ENCODE measurements at regions not wholly inside any gene's neighbourhood (a gene's known extent, or its start where the extent isn't known, plus 50 kb on each side); places are given as distances from the start of the nearest gene placed in this dataset.
A peak's percentile ranks its signal among the peaks of the same experiment; 100 is the strongest.

DNA sequence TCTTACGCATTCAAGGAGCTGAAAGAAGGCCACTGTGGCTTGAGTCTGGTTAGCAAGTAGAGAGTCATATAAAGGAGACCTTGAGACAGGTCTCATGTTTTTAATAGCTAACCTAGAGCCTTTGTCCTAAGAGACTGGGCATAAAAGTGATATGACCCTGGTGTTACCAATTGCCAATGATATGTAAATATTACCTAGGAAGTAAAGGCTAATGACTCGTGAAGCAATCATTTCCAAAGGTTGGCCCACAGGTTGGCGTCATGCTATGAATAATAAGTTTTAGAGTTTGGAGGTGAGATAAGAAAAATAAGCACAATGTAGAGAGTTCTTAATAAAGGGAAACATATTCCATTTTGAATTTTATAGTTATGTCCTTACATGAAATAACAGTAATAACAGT, 116.6 kb upstream of the PLEKHA5 start:
- DNase-seq (ENCODE audit: low read depth), result no peak

DNA sequence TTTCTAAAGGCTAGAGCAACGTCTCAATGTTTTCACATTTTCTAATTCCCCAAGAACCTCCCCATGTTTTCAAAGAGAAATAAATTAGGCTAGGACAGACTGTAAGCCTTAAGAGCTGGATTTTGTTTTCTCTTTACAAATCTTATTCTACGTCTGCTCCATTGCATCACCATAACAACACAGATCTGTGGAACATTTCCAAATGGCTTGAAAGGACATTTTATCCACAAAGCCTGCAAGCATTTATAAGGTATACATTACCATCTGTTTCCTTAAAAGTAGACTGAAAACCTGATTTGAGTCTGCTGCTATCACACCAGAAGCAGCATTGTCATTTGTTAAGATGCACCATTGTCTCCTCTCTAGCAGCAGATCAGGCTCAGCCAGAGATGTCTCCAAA, 115.3 kb upstream of the PLEKHA5 start:
- no peak for DNase-seq (ENCODE audit: low read depth)

DNA sequence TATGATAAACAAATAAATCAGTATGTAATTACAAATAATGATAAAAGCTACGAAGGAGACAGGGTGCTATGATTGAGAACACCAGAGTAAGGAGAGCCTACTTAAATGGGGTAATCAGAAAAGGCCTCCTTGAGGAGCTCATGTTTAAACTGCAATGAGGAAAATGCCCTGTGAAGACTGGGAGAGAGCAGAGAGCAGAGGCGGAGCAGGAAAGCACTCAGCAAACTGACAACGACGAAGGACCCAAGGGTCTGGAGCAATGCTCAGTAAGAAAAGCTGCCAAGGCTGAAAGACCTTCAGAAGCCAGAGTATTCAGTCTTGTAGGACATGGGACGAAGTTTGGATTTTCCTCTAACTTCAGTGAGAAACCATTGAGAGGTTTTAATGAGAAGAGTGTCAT, 114.2 kb upstream of the PLEKHA5 start:
- no peak for DNase-seq (ENCODE audit: low read depth)

DNA sequence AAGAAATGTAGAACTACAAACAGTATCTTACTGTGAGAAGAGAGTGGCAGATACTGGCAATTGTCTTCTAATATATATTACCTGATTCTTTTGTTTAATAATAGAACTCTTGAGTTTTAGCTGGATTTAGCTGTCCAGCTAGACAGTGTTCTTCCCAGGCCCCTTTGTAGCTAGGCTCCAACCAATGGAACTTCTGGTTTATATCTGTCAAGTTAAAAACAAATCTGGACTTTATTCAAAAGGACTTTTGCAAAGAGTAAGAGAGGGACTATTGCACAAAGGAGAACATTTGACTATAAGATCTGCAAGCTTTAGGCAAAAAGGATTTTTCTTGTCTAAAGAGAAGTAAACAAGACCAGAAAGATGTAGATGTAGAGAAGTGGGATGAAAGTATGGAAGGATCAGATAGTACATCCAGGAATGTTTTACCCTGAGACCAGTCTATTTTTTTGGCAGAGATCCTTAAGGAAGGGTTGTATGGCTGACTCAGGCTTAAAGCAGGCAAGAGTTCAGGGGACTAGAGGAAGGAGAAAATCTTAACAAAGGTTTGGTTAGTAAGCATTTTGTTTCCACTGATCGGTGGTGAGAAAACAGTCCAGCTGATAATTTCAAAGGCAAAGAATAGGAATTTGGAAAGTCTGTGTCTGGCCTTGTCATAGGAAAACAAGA, 111.1 kb upstream of the PLEKHA5 start:
- no peak for DNase-seq (ENCODE audit: low read depth)

DNA sequence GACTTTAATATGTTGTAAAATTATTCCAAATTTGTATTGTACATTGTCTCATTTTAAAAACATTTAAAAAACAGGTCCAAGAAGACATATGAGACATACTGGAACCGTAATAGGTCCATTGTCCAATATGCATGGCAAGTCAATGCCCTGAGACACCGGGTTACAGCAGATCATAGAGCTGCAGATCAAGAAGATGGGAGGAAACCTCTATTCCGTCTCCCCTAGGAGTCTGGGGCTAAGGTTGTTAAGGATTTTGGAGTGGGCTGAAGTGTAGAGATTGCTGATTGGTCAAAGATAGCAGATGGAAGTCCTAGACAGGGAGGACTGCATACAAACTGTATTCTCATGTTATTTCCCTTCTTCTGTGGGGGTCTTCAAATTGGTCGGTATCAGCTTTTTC, 108.3 kb upstream of the PLEKHA5 start:
- no peak for DNase-seq (ENCODE audit: low read depth)

DNA sequence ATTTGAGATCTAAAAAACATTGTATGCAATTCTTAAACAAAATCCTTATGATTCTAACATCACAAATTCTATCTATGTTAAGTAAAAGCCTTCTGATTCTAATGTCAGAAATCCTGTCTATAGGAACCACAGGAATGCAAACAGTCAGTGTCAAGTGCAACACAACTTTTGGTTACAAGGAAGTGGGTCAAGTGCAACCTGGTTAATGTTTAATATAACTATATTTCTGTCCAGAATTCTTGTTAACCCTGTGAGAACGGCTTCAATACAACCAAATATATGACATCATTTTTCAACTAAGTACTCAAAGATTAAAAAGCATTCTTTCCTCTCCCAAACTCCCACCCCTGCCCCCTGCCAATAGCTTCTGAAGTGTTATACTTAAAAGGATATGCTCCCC, 107.9 kb upstream of the PLEKHA5 start:
- no peak for DNase-seq (ENCODE audit: low read depth)

DNA sequence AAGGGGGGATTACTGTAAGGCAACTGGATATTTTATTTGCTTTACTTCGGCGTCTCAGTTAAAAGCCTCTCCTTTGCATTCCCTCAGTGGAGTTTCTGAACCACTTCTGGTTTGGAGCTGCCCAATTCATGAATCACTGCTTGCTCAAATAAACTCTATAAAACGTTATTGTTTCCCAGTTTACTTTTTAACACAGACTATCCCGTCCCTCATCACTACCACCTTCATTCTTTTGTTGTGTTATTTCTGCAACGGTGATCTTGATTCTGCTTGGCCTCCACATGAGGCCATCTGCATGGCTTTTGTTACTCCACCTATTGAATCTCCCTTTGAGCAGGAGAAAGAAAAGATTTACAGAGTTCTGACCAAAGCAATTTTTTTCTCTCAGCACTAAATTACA, 104.0 kb upstream of the PLEKHA5 start:
- DNase-seq (ENCODE audit: low read depth), result no peak

DNA sequence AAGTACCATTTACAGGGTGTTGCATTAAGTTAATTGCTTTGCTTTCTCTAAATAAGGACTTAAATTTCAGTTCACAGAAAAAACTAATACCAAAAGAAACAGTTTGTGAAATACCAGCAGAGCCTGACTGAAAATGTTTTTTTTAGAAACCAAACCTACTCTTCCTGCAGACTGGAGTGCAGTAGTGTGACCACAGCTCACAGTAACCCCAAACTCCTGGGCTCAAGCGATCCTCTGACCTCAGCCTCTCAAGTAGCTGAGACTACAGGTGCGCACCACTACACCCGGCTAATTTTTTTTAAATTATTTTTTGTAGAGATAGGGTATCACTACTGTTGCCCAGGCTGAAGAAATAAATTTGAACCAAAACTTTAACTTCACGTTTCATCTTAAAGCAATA, 103.5 kb upstream of the PLEKHA5 start:
- no peak for DNase-seq (ENCODE audit: low read depth)

DNA sequence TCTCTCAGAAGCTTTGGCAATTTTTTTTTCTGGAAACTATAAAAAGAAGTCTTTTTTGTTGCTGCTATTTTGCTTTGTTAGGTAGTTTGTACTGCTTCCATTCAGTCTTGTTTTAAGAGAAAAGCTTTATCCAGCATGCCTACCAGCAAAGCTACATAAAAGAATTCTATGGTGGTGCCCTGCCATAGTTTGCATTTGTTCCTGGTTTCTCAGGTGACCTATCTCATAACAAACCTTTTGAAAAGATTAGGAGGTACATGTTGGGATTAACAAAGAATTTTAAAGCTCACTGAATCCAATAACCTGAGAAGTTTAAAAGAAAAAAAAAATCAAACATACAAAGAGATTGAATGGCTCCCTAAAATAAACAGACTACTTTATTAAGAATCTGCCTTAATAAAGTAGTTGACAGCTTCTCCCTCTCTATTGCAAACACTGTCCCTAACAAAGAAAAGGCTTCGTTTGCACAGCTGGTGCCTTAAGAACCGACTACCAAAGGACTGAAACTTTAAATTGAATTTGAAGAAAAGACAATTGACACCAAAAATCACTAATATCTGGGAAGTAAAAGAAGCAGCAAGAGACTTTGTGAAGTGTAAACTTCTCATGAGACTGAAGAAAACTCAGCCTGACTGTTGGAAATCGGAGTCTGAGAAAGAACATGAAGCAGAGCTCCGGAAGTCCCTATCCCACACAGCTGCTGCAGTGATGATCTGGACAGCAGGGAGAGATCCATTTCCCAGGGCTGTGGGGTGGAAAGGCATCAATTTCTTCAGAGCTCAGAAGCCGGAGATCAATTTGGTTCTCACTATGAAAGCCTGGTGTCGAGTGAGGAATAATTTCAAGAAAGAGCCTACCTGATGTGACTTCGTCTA, 102.7 kb upstream of the PLEKHA5 start:
- no peak for DNase-seq (ENCODE audit: low read depth)

DNA sequence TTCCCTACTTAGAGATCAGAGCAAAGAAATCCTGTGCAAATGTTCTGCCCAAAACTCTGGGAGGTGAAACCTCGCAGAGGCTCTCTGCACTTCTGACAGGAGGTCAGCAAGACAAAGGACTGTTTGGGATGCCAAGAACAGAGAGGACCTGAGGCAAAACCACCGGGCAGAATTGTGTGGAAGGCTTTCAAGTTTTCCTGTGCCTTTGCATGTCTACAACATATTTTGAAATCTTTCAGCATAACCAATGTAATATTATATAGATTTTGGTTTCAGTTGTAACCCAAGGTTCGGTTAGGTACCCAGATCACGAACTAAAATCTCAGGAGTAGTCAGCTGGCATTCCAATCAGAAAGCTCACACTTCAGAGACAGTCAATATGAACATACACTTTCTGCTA, 99.4 kb upstream of the PLEKHA5 start:
- DNase-seq (ENCODE audit: low read depth), result no peak

DNA sequence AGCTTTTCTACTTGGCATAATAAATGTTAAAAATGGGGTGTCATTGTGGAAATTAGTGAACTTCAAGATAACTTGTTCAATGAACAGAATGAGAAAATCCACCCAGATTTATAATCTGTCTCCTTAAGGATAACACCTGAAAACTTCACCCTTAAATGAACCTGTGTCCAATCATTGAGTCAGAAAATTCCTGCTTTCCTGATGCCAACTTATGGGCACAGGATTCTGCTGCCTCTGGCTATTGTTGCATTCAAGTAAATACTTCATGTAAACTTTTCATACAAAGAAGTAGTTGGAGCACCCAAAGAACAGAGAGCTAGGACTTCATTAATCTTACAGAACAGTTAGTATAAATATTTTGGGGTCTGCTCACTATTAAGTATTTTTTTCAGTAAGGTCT, 98.9 kb upstream of the PLEKHA5 start:
- no peak for DNase-seq (ENCODE audit: low read depth)

DNA sequence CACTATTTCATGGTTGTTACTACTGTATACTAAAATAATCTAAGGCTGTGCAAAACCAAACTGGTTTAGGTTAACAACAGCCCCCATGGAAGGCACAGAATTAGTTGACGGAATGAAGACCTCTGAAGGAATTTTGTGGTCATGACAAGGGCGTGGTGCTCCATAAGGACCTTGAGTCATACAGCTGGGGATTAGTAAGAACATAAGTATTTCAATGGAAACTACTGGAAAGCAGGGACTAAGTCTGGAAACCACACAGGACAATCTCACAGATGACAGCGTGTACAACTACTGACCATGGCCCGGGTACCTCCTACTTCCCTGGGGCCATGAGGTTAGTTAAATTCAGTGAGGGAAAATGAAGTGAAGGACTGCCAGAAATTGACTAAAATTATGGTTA, 98.5 kb upstream of the PLEKHA5 start:
- peak; percentile 76 for DNase-seq (ENCODE audit: low read depth)

DNA sequence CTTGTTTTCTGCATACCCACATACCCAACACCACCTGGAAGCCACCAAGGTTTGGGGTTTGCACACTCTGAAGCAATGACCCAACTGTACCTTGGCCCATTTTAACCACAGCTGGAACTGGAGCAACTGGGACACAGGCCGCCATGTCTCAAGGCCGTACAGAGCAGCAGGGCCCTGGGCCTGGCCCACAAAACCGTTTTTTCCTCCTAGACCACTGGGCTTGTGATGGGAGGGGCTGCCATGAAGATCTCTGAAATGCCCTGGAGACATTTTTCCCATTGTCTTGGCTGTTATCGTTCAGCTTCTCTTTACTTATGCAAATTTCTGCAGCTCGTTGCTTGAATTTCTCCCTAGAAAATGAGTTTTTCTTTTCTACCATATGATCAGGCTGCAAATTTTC, 96.7 kb upstream of the PLEKHA5 start:
- DNase-seq (ENCODE audit: low read depth), result no peak

DNA sequence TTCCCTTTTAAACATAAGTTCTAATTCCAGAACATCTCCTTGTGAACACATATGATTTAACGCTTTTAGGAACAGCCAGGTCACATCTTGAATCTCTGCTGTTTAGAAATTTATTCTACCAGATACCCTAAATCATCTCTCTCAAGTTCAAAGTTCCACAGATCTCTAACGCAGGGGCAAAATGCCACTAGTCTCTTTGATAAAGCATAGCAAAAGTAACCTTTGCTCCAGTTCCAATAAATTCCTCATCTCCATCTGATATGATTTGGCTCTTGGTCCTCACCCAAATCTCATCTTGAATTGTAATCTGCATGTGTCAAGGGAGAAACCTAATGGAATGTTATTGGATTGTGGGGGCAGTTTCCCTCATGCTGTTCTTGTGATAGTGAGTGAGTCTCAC, 96.3 kb upstream of the PLEKHA5 start:
- no peak for DNase-seq (ENCODE audit: low read depth)

DNA sequence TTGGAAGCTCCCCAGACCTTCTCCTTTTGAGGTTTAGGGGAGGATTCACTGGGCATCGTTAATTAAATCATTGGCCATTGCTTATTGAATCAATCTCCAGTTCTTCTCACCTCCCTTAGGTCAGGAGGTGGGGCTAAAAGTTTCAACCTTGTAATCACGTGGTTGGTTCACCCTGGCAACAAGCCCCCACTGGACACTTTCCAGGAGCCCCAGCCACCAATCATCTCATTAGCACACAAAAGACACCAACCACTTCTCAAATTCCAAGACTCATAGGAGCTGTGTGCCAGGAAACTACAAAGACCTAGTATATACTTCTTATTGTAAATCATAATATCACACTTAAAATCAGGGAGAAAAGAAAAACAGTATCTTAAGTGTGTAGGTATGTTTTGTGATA, 94.6 kb upstream of the PLEKHA5 start:
- no peak for DNase-seq (ENCODE audit: low read depth)

DNA sequence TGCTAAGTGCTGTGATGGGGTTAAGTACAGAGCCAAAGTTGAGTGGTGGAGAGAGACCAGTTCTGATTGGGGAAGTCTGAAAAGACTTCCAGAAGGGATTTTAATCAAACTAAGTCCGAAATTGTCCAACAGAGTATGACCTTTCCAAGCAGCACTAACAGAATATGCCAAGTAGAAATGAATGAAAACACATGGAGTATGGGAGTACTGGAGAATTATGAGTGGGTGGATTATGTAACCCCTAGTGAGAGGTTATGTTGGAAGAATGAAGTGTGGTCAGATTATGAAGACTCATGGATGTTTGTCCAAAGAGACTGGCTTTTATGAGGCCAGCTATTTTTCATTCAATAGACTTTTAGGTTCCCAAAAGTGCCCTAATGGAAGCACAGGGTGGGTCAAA, 94.0 kb upstream of the PLEKHA5 start:
- DNase-seq (ENCODE audit: low read depth), result no peak

DNA sequence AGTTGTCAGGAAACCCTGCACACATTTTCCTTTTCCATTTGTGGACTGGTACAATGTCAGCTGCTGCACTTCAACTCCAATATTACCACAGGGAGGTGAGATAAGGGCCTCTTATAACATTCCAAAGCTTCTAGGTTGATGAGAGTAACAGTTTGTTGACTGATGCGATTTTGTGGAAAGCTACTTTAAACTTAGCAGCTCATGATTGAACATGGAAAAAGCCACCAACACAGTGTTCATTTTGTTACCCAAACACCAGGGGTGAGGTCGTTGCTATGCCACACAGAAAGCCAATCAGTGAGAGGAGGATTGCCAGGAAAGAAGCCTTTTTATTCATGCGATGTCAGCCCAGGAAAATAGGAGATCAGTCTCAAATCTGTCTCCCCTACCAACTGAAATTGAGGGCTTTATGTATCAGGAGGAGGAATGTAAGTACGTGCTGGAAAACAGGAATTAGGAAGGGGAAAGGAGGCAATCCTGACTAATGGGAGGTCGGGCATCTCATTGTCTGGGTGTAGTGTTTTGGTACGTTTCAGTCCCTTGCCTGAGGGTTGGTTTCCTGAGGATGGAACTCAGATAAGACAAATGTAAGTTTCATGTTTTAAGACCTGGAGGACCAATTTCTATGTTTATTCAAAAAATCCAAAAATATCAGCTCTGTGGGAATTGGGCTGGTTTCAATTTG, 92.7 kb upstream of the PLEKHA5 start:
- peak; percentile 64 for DNase-seq (ENCODE audit: low read depth)

DNA sequence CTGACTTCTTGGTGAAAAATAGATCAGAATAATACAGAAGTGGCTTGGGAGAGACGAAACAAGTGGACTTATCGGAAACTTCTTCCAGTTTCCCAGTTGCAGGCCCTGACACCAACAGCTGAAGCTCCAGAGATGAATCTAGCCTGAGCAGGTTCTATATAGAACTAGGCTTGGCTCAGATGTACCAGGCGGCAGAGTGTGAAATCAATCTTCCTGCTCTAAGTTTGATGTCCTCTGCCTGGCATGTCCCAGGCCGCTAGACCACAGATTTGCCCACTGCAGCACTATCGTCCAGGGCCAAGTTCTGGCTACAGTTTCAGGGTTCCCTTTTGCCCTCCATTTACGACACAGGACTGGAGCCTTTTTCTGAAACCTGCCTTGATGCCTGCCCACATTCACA, 91.3 kb upstream of the PLEKHA5 start:
- no peak for DNase-seq (ENCODE audit: low read depth)

DNA sequence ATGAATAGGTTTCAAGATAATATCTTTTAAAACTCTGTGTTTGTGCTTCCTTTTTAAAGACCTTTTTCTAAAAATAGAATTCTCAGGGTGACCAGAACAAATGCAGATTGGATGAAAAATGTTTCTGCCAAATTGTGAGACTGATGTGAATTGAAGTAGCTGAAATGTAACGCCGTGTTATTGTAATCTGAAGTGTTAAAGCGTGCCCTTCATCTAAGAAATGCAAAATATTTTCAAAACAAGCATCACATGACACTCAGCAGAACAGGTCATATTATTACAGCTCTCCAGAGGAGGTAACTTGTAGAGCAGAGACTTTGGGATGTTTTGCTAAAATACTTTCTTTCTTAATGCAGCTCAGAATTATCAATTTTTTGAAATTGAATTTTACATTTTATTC, 90.0 kb upstream of the PLEKHA5 start:
- DNase-seq (ENCODE audit: low read depth), result no peak

DNA sequence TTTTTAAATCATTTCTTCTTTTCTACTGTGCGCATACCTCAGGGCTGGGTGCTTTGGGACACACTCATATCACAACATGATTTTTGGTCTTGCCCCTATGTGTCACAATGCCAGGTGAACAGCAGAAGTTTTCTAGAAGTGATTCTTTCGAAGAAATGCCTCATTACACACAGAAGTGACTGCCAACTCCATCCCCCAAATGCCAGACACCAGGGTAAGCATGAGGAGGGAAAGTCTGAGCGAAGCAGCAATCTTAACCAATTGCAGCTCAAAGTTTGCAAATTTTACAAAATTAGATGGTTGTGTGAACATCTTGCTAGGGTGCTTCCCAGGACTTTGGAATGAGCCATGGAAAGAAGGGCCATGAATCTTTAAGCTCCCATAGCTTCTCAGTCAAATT, 87.3 kb upstream of the PLEKHA5 start:
- no peak for DNase-seq (ENCODE audit: low read depth)

DNA sequence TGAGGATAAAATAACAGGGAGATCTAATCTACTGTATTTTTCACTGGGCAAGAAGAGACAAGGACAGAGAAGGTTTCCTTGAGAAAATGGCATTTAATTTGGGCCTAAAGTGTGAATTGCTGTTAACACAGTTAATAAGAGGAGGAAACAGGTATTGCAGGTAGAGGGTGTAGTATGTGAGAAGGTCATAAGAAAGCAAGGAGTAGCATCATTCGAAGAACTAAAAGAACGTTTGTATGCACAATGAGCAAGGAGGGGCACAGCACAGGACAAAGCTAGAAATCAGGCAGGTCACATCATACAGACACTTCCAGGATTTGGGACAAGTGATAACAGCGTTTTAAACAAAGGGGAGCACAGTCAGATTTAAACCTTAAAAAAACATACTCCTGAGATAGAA, 85.1 kb upstream of the PLEKHA5 start:
- DNase-seq (ENCODE audit: low read depth), result no peak

DNA sequence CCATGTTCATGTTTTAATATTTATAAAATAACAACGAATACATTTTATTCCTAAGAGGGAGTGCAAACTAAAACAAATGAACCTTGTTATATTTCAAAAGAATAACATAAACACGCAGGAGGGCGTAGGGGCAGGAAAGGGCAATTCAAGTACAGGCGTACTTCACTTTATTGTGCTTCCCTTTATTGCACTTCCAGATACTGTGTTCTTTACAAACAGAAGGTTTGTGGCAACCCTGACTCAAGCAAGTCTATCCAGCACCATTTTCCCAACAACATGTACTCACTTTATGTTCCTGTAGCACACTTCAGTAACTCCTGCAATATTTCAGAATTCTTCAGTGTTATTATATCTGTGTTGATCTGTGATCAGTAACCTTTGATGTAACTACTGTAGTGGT, 84.6 kb upstream of the PLEKHA5 start:
- DNase-seq (ENCODE audit: low read depth), result no peak

DNA sequence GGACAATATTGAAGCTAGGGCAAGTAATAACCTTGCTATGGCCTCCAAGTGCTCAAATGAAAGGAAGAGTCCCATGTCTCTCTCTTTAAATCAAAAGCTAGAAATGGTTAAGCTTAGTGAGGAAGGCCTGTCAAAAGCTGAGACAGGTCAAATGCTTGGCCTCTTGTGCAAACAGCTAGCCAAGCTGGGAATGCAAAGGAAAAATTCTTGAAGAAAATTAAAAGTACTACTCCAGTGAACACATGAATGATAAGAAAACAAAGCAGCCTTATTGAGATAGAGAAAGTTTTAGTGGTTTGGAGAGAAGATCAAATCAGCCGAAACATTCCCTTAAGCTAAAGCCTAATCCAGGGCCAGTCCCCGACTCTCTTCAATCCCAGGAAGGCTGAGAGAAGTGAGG, 84.1 kb upstream of the PLEKHA5 start:
- DNase-seq (ENCODE audit: low read depth), result no peak

Data from myocyte (in vitro differentiated cells).